WTC11 (cell line): ENCODE measurements at regions not wholly inside any gene's neighbourhood (a gene's known extent, or its start where the extent isn't known, plus 50 kb on each side); places are given as distances from the start of the nearest gene placed in this dataset.

Source experiments
- ATAC-seq: fragments of 200-7000 bp; cut with Tn5 transposase; 2 replicates; pipeline ENCODE4 v1.10.0; 2021; ENCODE audit warnings: mild to moderate bottlenecking, moderate library complexity
- CTCF ChIA-PET: fragments of 300-600 bp; sonication (Branson Sonifier 250); formaldehyde crosslinking; loops from one replicate; lab custom pipeline; 2021; ENCODE audit warnings: antibody characterized with exemption; lab: Charles Lee
- POLR2A ChIA-PET: fragments of 350-600 bp; sonication (Branson Sonifier 250); formaldehyde crosslinking; loops from one replicate; lab custom pipeline; 2021; ENCODE audit warnings: antibody characterized with exemption; lab: Charles Lee
- DNase-seq: peaks from one replicate; pipeline ENCODE4 v3.0.0; 2021; ENCODE audit warnings: low spot score
- H3K27ac Mint-ChIP-seq: 2 replicates; pipeline ENCODE4 v1.8.0; 2021; ENCODE audit warnings: mixed read lengths
- H3K27me3 Mint-ChIP-seq: 2 replicates; pipeline ENCODE4 v1.8.0; 2021; ENCODE audit warnings: low read depth, mild to moderate bottlenecking, moderate library complexity, mixed read lengths
- H3K36me3 Mint-ChIP-seq: 2 replicates; pipeline ENCODE4 v1.8.0; 2021; ENCODE audit warnings: mixed read lengths
- H3K4me1 Mint-ChIP-seq: 2 replicates; pipeline ENCODE4 v1.8.0; 2022; ENCODE audit warnings: mixed read lengths
- H3K4me3 Mint-ChIP-seq: 2 replicates; pipeline ENCODE4 v1.8.0; 2021; ENCODE audit warnings: mild to moderate bottlenecking, moderate library complexity, mixed read lengths
- H3K9me3 Mint-ChIP-seq: 2 replicates; pipeline ENCODE4 v1.8.0; 2021; ENCODE audit warnings: mixed read lengths
- ATF3 ChIP-seq: sonication (generic); formaldehyde crosslinking; conservative IDR thresholded peaks from 2 replicates; pipeline ENCODE4 v1.8.1; 2022; ENCODE audit warnings: mild to moderate bottlenecking, missing genetic modification reagents
- E2F4 ChIP-seq: sonication (generic); formaldehyde crosslinking; IDR thresholded peaks from 2 replicates; pipeline ENCODE4 v1.8.1; 2022; ENCODE audit warnings: low read depth, mild to moderate bottlenecking, moderate library complexity, missing genetic modification reagents, borderline replicate concordance
- ESRRA ChIP-seq: sonication (generic); formaldehyde crosslinking; IDR thresholded peaks from 2 replicates; pipeline ENCODE4 v1.8.1; 2022; ENCODE audit warnings: mild to moderate bottlenecking, missing genetic modification reagents, borderline replicate concordance
- IRF2 ChIP-seq: sonication (generic); formaldehyde crosslinking; IDR thresholded peaks from 2 replicates; pipeline ENCODE4 v1.8.0; 2022; ENCODE audit warnings: low read depth, missing genetic modification reagents, borderline replicate concordance
- NR2C2 ChIP-seq: sonication (generic); formaldehyde crosslinking; IDR thresholded peaks from 2 replicates; pipeline ENCODE4 v1.8.0; 2022; ENCODE audit warnings: mild to moderate bottlenecking, missing genetic modification reagents
- PREB ChIP-seq: sonication (generic); formaldehyde crosslinking; IDR thresholded peaks from 2 replicates; pipeline ENCODE4 v1.8.1; 2022; ENCODE audit warnings: mild to moderate bottlenecking, missing genetic modification reagents, moderate library complexity, borderline replicate concordance
- SOX15 ChIP-seq: fragments of 250-450 bp; sonication (Bioruptor Pico); IDR thresholded peaks from 2 replicates; pipeline ENCODE4 v1.9.0; 2021; ENCODE audit warnings: mild to moderate bottlenecking
- ZNF121 ChIP-seq: sonication (generic); formaldehyde crosslinking; IDR thresholded peaks from 2 replicates; pipeline ENCODE4 v1.8.0; 2023; ENCODE audit warnings: missing genetic modification reagents
- ZNF416 ChIP-seq: fragments of 250-450 bp; sonication (Bioruptor Pico); IDR thresholded peaks from 2 replicates; pipeline ENCODE4 v1.9.0; 2021; ENCODE audit warnings: mild to moderate bottlenecking, inconsistent platforms
- ZNF425 ChIP-seq: fragments of 250-450 bp; sonication (Bioruptor Pico); conservative IDR thresholded peaks from 2 replicates; pipeline ENCODE4 v1.9.0; 2021; ENCODE audit warnings: mild to moderate bottlenecking
- TF ChIP-seq, protein P1 (sequence below): sonication (generic); formaldehyde crosslinking; IDR thresholded peaks from 2 replicates; pipeline ENCODE4 v1.8.0; 2022; ENCODE audit warnings: mild to moderate bottlenecking, missing genetic modification reagents
- TF ChIP-seq, protein P2 (sequence below): fragments of 250-450 bp; sonication (Bioruptor Pico); IDR thresholded peaks from 2 replicates; pipeline ENCODE4 v1.8.0; 2021; ENCODE audit warnings: mild to moderate bottlenecking
- TF ChIP-seq, protein P3 (sequence below): sonication (generic); formaldehyde crosslinking; IDR thresholded peaks from 2 replicates; pipeline ENCODE4 v1.8.1; 2023; ENCODE audit warnings: mild to moderate bottlenecking, missing genetic modification reagents, borderline replicate concordance
- TF ChIP-seq, protein P4 (sequence below): sonication (generic); formaldehyde crosslinking; IDR thresholded peaks from 2 replicates; pipeline ENCODE4 v1.8.1; 2023; ENCODE audit warnings: mild to moderate bottlenecking, missing genetic modification reagents
- TF ChIP-seq, protein P5 (sequence below): sonication (generic); formaldehyde crosslinking; IDR thresholded peaks from 2 replicates; pipeline ENCODE4 v1.8.1; 2023; ENCODE audit warnings: mild to moderate bottlenecking, missing genetic modification reagents, moderate library complexity

GRCh38 chr12:102643879-102644575, 163.7 kb upstream of the IGF1 start:
- H3K36me3 Mint-ChIP-seq, result peaks cover 7% of the 10 kb centered on the region
- peaks cover 34% of the 10 kb centered on the region for H3K9me3 Mint-ChIP-seq
- CTCF ChIA-PET, result interaction anchor here (0.7 kb wide), 1 partner anchor 167 kb away, joined by 3 read pairs; no protein-coding TSS in a partner anchor
- no peaks in the 10 kb centered on the region; the same call in 1 of the 2 replicates for H3K27me3 Mint-ChIP-seq
- DNase-seq (no peak), ATAC-seq (no peak)
- no peak overlapping the region for H3K27ac Mint-ChIP-seq
- POLR2A ChIA-PET, result no interaction called here
- H3K4me1 Mint-ChIP-seq, result peaks cover 5% of the 10 kb centered on the region
- TF ChIP-seq ZNF425 (CRISPR knock-in tag) (no peak), ZNF121 (CRISPR knock-in tag) (no peak), ZNF416 (CRISPR knock-in tag) (no peak), ESRRA (CRISPR knock-in tag) (no peak), NR2C2 (CRISPR knock-in tag) (no peak), IRF2 (CRISPR knock-in tag) (no peak), ATF3 (CRISPR knock-in tag) (no peak), SOX15 (no peak), PREB (CRISPR knock-in tag) (no peak), E2F4 (CRISPR knock-in tag) (no peak)
- TF ChIP-seq, protein P1, sequence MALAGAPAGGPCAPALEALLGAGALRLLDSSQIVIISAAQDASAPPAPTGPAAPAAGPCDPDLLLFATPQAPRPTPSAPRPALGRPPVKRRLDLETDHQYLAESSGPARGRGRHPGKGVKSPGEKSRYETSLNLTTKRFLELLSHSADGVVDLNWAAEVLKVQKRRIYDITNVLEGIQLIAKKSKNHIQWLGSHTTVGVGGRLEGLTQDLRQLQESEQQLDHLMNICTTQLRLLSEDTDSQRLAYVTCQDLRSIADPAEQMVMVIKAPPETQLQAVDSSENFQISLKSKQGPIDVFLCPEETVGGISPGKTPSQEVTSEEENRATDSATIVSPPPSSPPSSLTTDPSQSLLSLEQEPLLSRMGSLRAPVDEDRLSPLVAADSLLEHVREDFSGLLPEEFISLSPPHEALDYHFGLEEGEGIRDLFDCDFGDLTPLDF (CRISPR knock-in tag), result no peak
- TF ChIP-seq, protein P2, sequence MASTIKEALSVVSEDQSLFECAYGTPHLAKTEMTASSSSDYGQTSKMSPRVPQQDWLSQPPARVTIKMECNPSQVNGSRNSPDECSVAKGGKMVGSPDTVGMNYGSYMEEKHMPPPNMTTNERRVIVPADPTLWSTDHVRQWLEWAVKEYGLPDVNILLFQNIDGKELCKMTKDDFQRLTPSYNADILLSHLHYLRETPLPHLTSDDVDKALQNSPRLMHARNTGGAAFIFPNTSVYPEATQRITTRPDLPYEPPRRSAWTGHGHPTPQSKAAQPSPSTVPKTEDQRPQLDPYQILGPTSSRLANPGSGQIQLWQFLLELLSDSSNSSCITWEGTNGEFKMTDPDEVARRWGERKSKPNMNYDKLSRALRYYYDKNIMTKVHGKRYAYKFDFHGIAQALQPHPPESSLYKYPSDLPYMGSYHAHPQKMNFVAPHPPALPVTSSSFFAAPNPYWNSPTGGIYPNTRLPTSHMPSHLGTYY, result no peak
- TF ChIP-seq, protein P3, sequence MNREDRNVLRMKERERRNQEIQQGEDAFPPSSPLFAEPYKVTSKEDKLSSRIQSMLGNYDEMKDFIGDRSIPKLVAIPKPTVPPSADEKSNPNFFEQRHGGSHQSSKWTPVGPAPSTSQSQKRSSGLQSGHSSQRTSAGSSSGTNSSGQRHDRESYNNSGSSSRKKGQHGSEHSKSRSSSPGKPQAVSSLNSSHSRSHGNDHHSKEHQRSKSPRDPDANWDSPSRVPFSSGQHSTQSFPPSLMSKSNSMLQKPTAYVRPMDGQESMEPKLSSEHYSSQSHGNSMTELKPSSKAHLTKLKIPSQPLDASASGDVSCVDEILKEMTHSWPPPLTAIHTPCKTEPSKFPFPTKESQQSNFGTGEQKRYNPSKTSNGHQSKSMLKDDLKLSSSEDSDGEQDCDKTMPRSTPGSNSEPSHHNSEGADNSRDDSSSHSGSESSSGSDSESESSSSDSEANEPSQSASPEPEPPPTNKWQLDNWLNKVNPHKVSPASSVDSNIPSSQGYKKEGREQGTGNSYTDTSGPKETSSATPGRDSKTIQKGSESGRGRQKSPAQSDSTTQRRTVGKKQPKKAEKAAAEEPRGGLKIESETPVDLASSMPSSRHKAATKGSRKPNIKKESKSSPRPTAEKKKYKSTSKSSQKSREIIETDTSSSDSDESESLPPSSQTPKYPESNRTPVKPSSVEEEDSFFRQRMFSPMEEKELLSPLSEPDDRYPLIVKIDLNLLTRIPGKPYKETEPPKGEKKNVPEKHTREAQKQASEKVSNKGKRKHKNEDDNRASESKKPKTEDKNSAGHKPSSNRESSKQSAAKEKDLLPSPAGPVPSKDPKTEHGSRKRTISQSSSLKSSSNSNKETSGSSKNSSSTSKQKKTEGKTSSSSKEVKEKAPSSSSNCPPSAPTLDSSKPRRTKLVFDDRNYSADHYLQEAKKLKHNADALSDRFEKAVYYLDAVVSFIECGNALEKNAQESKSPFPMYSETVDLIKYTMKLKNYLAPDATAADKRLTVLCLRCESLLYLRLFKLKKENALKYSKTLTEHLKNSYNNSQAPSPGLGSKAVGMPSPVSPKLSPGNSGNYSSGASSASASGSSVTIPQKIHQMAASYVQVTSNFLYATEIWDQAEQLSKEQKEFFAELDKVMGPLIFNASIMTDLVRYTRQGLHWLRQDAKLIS, result no peak
- TF ChIP-seq, protein P4, sequence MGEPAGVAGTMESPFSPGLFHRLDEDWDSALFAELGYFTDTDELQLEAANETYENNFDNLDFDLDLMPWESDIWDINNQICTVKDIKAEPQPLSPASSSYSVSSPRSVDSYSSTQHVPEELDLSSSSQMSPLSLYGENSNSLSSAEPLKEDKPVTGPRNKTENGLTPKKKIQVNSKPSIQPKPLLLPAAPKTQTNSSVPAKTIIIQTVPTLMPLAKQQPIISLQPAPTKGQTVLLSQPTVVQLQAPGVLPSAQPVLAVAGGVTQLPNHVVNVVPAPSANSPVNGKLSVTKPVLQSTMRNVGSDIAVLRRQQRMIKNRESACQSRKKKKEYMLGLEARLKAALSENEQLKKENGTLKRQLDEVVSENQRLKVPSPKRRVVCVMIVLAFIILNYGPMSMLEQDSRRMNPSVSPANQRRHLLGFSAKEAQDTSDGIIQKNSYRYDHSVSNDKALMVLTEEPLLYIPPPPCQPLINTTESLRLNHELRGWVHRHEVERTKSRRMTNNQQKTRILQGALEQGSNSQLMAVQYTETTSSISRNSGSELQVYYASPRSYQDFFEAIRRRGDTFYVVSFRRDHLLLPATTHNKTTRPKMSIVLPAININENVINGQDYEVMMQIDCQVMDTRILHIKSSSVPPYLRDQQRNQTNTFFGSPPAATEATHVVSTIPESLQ (CRISPR knock-in tag), result no peak
- TF ChIP-seq, protein P5, sequence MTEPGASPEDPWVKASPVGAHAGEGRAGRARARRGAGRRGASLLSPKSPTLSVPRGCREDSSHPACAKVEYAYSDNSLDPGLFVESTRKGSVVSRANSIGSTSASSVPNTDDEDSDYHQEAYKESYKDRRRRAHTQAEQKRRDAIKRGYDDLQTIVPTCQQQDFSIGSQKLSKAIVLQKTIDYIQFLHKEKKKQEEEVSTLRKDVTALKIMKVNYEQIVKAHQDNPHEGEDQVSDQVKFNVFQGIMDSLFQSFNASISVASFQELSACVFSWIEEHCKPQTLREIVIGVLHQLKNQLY, result no peak
- H3K4me3 Mint-ChIP-seq, result no peak overlapping the region
